ENCODE measurements at regions not wholly inside any gene's neighbourhood (a gene's known extent, or its start where the extent isn't known, plus 50 kb on each side); places are given as distances from the start of the nearest gene placed in this dataset.

DNA sequence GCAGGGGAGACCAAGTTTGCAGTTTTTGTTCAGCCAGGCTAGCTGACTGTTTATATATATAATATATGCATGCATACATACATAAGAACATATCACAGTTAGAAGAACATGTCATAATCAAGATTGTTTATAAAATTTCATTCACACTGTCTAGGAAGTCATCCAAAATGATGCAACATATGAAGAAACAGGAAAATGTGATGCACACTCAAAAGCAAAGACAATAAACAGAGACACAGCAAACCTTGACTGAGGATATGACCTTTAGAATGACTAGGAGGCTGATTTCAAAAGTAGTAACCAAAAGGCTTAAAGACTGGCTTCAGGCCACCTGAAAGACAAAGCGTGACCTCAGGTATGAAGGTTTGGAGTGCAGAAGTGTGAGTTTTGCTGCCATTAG, 166.2 kb upstream of the NDN start:
- Histone ChIP-seq H3K4me1 (peaks cover 7% of the 10 kb centered on the region), H3K27me3 (no peaks in the 10 kb centered on the region), H3K36me3 (ENCODE audit: low read depth, missing control alignments) (no peaks in the 10 kb centered on the region), H3K27ac (no peak overlapping the region), H3K9me3 (no peaks in the 10 kb centered on the region), H3K4me3 (no peak overlapping the region)
- WGBS, 2 donors: 88 to 89% methylated on average over 1 of the region's 1 CpG
- DNase-seq: no peak
- TF ChIP-seq, protein P1, sequence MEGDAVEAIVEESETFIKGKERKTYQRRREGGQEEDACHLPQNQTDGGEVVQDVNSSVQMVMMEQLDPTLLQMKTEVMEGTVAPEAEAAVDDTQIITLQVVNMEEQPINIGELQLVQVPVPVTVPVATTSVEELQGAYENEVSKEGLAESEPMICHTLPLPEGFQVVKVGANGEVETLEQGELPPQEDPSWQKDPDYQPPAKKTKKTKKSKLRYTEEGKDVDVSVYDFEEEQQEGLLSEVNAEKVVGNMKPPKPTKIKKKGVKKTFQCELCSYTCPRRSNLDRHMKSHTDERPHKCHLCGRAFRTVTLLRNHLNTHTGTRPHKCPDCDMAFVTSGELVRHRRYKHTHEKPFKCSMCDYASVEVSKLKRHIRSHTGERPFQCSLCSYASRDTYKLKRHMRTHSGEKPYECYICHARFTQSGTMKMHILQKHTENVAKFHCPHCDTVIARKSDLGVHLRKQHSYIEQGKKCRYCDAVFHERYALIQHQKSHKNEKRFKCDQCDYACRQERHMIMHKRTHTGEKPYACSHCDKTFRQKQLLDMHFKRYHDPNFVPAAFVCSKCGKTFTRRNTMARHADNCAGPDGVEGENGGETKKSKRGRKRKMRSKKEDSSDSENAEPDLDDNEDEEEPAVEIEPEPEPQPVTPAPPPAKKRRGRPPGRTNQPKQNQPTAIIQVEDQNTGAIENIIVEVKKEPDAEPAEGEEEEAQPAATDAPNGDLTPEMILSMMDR (IDR thresholded peaks at IDR 0.05): no peak
- no peak for TF ChIP-seq POLR2A (IDR thresholded peaks at IDR 0.05)
- intact Hi-C loops (cut with DNase I; ENCODE audit: low total_unique reads): no loop called here

DNA sequence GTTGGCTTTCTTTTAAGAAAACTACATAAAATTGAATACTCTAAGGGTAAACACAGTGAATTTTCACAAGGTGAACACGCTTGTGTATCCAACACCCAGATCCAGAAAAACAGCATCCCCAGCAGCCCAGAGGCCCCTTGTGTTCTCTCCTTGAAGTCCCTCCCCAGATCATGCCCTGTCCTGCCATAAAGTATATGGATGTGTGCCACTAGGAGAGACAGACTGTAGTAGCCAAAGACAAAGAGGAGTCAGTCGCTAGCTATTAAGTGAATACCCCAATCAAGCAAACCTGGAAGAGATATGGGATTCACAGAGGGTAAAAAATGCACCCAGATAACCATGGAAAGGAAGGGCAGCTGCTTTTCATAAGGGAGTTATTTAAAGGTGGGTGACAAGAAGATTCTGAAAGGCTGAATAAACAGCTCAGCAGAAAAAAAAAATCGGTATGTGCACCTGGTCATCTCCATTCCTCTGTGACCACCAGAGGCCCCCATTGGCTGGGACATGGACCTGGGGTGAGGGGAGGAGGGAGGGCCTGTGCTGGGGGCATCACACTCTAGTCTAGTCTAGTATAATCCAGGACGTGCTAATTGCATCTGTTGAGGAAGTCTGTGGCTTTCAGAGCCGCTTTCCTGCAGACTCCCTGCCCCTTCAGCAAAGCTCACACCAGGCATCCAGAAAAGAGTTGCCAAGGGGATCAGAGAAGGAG, 167.3 kb upstream of the NDN start:
- intact Hi-C loops (cut with DNase I; ENCODE audit: low total_unique reads): no loop called here
- Histone ChIP-seq H3K36me3 (ENCODE audit: low read depth, missing control alignments) (no peaks in the 10 kb centered on the region), H3K4me3 (no peak overlapping the region), H3K9me3 (no peaks in the 10 kb centered on the region), H3K27me3 (no peaks in the 10 kb centered on the region), H3K27ac (no peak overlapping the region), H3K4me1 (peaks cover 7% of the 10 kb centered on the region)
- DNase-seq: no peak
- TF ChIP-seq, protein P1 (IDR thresholded peaks at IDR 0.05): no peak
- TF ChIP-seq POLR2A (IDR thresholded peaks at IDR 0.05): no peak
- WGBS, 2 donors: 51 to 62% methylated on average over 5 of the region's 5 CpGs

DNA sequence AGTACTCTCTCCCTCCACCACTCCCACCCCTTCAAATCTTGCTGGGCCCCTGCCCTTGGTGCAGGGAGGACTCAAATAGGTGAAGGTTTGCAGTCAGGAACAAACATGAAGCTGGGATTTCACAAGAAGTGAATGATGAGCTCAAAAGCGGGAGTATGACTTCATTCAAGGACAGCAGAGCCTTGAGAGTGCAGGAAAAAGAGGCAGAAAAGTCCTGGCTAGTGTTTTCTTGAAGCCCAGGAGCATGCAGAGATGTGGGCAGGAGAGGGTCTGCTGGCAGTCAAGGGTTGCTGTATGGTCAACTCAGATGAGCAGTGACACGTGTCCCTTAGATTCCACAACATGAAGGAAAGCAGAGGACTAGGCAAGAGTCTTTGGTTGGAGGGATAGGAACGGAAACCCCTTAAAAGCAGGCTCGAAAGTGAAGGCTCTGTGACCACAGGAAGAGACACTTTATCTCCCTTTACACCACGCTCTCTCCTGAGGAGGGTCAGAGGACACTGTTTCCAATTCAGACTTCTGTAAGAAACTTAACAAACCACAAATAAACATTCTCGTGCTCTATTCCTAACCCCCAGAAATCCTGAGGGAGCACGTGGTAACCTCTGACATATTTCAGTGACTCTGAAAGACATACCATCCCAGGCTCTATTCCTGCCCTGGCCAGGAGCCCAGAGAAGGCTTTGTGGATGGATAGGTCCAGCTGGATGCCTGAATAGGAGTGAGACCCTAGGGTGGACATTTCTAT, 168.0 kb upstream of the NDN start:
- DNase-seq: no peak
- Histone ChIP-seq H3K4me1 (peaks cover 7% of the 10 kb centered on the region), H3K36me3 (ENCODE audit: low read depth, missing control alignments) (no peaks in the 10 kb centered on the region), H3K27me3 (no peaks in the 10 kb centered on the region), H3K4me3 (no peak overlapping the region), H3K9me3 (no peaks in the 10 kb centered on the region), H3K27ac (no peak overlapping the region)
- no peak for TF ChIP-seq POLR2A (IDR thresholded peaks at IDR 0.05)
- TF ChIP-seq, protein P1 (IDR thresholded peaks at IDR 0.05): no peak
- 29 to 33% methylated on average over 7 of the region's 7 CpGs for WGBS, 2 donors
- intact Hi-C loops (cut with DNase I; ENCODE audit: low total_unique reads): no loop called here

DNA sequence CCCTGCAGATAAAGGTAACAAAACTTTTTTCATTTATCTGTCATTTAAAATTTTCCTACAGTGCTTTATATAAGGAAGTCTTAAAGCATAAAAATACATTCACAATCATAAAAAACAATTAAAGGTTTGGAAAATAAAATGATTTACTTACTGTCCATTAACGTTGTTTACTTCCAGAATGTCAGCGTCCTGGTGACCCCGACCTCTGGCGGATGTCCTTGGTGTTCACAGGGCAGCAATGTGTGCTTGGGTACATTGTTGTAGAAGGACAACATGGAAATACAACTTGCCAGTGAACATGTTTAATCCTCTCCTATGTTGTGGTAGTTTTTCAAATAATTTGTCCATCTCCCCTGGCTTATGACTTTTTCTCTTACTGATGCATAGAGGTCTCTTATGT, 168.8 kb upstream of the NDN start:
- H3K27me3 ChIP-seq: no peaks in the 10 kb centered on the region
- WGBS, 2 donors: 60 to 65% methylated on average over 4 of the region's 4 CpGs
- no peak overlapping the region for H3K27ac ChIP-seq
- intact Hi-C loops (cut with DNase I; ENCODE audit: low total_unique reads): no loop called here
- TF ChIP-seq, protein P1 (IDR thresholded peaks at IDR 0.05): no peak
- TF ChIP-seq POLR2A (IDR thresholded peaks at IDR 0.05): no peak
- no peaks in the 10 kb centered on the region for H3K9me3 ChIP-seq
- H3K36me3 ChIP-seq (ENCODE audit: low read depth, missing control alignments): no peaks in the 10 kb centered on the region
- no peak for DNase-seq
- H3K4me3 ChIP-seq: no peak overlapping the region
- peaks cover 9% of the 10 kb centered on the region for H3K4me1 ChIP-seq
